ENCODE measurements at regions not wholly inside any gene's neighbourhood (a gene's known extent, or its start where the extent isn't known, plus 50 kb on each side); places are given as distances from the start of the nearest gene placed in this dataset.

GRCh38 chr3:189548053-189548452 is 83.1 kb upstream of the TP63 start:
- TF ChIP-seq CTCF (IDR thresholded peaks at IDR 0.05) (no peak), POLR2AphosphoS5 (IDR thresholded peaks at IDR 0.05) (no peak), POLR2A (IDR thresholded peaks at IDR 0.05) (no peak), EP300 (IDR thresholded peaks at IDR 0.05) (no peak)
